ENCODE measurements at regions not wholly inside any gene's neighbourhood (a gene's known extent, or its start where the extent isn't known, plus 50 kb on each side); places are given as distances from the start of the nearest gene placed in this dataset.

GRCh38 chr5:133841831-133842750 is 126.3 kb downstream of the C5orf15 start:
- TF ChIP-seq CTCF (IDR thresholded peaks at IDR 0.05) (no peak), ZFX (IDR thresholded peaks at IDR 0.05; ENCODE audit: borderline replicate concordance) (no peak)
